Adrenal gland (tissue), 5 donors: ENCODE measurements at regions not wholly inside any gene's neighbourhood (a gene's known extent, or its start where the extent isn't known, plus 50 kb on each side); places are given as distances from the start of the nearest gene placed in this dataset.

Experiments used
- CTCF ChIP-seq, 6 experiments: fragments of 450-650 bp in 4 of 6; fragments of 200-600 bp in 2 of 6; sonication (generic) in 1 of 6; IDR thresholded peaks; 1 replicate in 5 of 6; 2 replicates in 1 of 6; pipeline versions ENCODE4 v1.5.1 to v1.8.0; 2016 to 2021; ENCODE audit warnings: antibody characterized with exemption in 6 of 6, mild to moderate bottlenecking in 2 of 6, moderate library complexity in 1 of 6
- POLR2A ChIP-seq, 2 donors: fragments of 450-650 bp; IDR thresholded peaks; one replicate each; pipeline ENCODE4 v1.6.1; 2017; ENCODE audit warnings: antibody characterized with exemption in 2 of 2, mild to moderate bottlenecking in 2 of 2, moderate library complexity in 1 of 2
- donor health status: DM: no; HTN: no; CAD: no.

GRCh38 chr6:153670403-153671026 is 368.5 kb upstream of the OPRM1 start:
- TF ChIP-seq CTCF (IDR thresholded peaks at IDR 0.05) (no peak), POLR2A (IDR thresholded peaks at IDR 0.05) (no peak)
